ENCODE measurements at regions not wholly inside any gene's neighbourhood (a gene's known extent, or its start where the extent isn't known, plus 50 kb on each side); places are given as distances from the start of the nearest gene placed in this dataset.

- TF ChIP-seq POLR2AphosphoS5 (IDR thresholded peaks at IDR 0.05) (no peak), CTCF (IDR thresholded peaks at IDR 0.05) (no peak), POLR2A (IDR thresholded peaks at IDR 0.05) (no peak)
- Histone ChIP-seq H3K4me3 (no peak overlapping the region), H3K27ac (no peak overlapping the region), H3K27me3 (replicated peaks; ENCODE audit: insufficient read depth) (no peaks in the 10 kb centered on the region), H3K9me3 (no peaks in the 10 kb centered on the region), H3K36me3 (no peaks in the 10 kb centered on the region), H3K4me1 (replicated peaks) (no peaks in the 10 kb centered on the region)
- intact Hi-C loops (cut with DNase I) = loop anchor here (5.0 to 10.0 kb wide), 4 partner anchors 210 to 713 kb away; no protein-coding TSS in a partner anchor
- DNase-seq (ENCODE audit: low spot score) = no peak
- 81% methylated on average over 13 of the region's 13 CpGs for WGBS
Observed at GRCh38 chr6:156562019-156562418, 215.2 kb upstream of the ARID1B start.

- no peaks in the 10 kb centered on the region for H3K9me3 ChIP-seq
- TF ChIP-seq POLR2AphosphoS5 (IDR thresholded peaks at IDR 0.05) = no peak
- TF ChIP-seq CTCF (IDR thresholded peaks at IDR 0.05) = no peak
- no peak for TF ChIP-seq POLR2A (IDR thresholded peaks at IDR 0.05)
- intact Hi-C loops (cut with DNase I) = loop anchor here (5.0 to 10.0 kb wide), 4 partner anchors 212 to 714 kb away; no protein-coding TSS in a partner anchor
- DNase-seq (ENCODE audit: low spot score) = no peak
- no peaks in the 10 kb centered on the region for H3K36me3 ChIP-seq
- H3K27me3 ChIP-seq (replicated peaks; ENCODE audit: insufficient read depth) = no peaks in the 10 kb centered on the region
- H3K27ac ChIP-seq = no peak overlapping the region
- H3K4me1 ChIP-seq (replicated peaks) = no peaks in the 10 kb centered on the region
- H3K4me3 ChIP-seq = no peak overlapping the region
Observed at GRCh38 chr6:156560476-156560875, 216.7 kb upstream of the ARID1B start.

DNA sequence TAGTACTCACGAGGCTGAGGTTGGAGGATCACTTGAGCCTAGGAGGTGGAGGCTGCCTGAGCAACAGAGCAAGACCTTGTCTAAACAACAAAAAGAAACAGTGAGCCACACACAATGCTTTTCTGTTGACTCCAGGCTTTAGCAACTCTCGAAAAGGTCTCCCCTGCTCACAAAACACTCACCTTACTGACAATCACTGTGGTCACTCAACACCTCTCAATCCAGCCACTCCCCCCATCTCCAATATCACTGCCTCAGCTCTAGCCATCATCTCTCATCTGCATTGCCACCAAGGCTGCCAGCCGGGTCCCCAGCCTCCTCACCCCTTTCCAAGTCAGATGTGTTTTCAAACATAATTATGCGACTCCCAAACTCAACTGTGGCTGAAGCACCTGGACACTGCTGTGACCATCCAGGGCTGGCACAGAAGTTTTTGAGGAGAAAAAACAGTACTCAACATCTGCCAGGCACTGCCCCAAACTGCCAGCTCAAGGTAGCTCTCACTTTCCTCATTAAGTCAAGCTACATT, 218.0 kb upstream of the ARID1B start:
- no peaks in the 10 kb centered on the region for H3K9me3 ChIP-seq
- intact Hi-C loops (cut with DNase I) = no loop called here
- no peaks in the 10 kb centered on the region for H3K36me3 ChIP-seq
- H3K27ac ChIP-seq = no peak overlapping the region
- 94% methylated on average over 4 of the region's 4 CpGs for WGBS
- no peak overlapping the region for H3K4me3 ChIP-seq
- no peaks in the 10 kb centered on the region for H3K4me1 ChIP-seq (replicated peaks)
- H3K27me3 ChIP-seq (replicated peaks; ENCODE audit: insufficient read depth) = no peaks in the 10 kb centered on the region
- TF ChIP-seq POLR2A (IDR thresholded peaks at IDR 0.05) (no peak), POLR2AphosphoS5 (IDR thresholded peaks at IDR 0.05) (no peak), CTCF (IDR thresholded peaks at IDR 0.05) (no peak)
- no peak for DNase-seq (ENCODE audit: low spot score)

DNA sequence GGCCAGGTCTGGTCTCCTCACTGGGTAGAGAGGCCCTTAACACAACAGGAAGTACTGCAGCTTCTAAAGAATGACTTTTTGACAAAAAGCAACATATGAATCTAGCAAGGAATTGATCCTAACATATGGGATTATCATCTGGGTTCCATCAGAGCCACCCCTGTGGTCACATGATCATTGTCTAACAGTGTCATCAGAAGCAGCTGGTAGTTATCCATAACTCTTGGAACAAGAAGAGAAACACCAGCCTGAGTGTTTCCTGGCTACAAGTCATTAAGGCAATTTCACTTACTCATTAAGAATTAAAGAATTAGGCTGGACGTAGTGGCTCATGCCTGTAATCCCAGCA, 219.3 kb upstream of the ARID1B start:
- TF ChIP-seq POLR2A (IDR thresholded peaks at IDR 0.05) = peak; percentile 12
- TF ChIP-seq CTCF (IDR thresholded peaks at IDR 0.05) = no peak
- TF ChIP-seq POLR2AphosphoS5 (IDR thresholded peaks at IDR 0.05) = no peak
- Histone ChIP-seq H3K9me3 (no peaks in the 10 kb centered on the region), H3K27ac (no peak overlapping the region), H3K27me3 (replicated peaks; ENCODE audit: insufficient read depth) (no peaks in the 10 kb centered on the region), H3K4me3 (no peak overlapping the region), H3K36me3 (no peaks in the 10 kb centered on the region), H3K4me1 (replicated peaks) (no peaks in the 10 kb centered on the region)
- 80% methylated on average over 1 of the region's 1 CpG for WGBS
- intact Hi-C loops (cut with DNase I) = no loop called here
- DNase-seq (ENCODE audit: low spot score) = no peak

GRCh38 chr6:156557251-156557910, 219.8 kb upstream of the ARID1B start:
- TF ChIP-seq POLR2AphosphoS5 (IDR thresholded peaks at IDR 0.05) = peak; percentile 47
- no peak for TF ChIP-seq CTCF (IDR thresholded peaks at IDR 0.05)
- no peak for TF ChIP-seq POLR2A (IDR thresholded peaks at IDR 0.05)
- Histone ChIP-seq H3K27ac (peak overlapping the region in 1 of 2 donors; percentile 39), H3K27me3 (replicated peaks; ENCODE audit: insufficient read depth) (no peaks in the 10 kb centered on the region), H3K36me3 (no peaks in the 10 kb centered on the region), H3K4me1 (replicated peaks) (no peaks in the 10 kb centered on the region), H3K4me3 (no peak overlapping the region), H3K9me3 (no peaks in the 10 kb centered on the region)
- DNase-seq (ENCODE audit: low spot score) = peak; percentile 57
- intact Hi-C loops (cut with DNase I) = no loop called here
- WGBS = 36% methylated on average over 11 of the region's 11 CpGs

Measured in prostate gland (tissue), 2 donors.